ENCODE measurements at regions not wholly inside any gene's neighbourhood (a gene's known extent, or its start where the extent isn't known, plus 50 kb on each side); places are given as distances from the start of the nearest gene placed in this dataset.

- Mint-ChIP-seq H3K9me3 (no peaks in the 10 kb centered on the region), H3K4me3 (no peak overlapping the region), H3K4me1 (ENCODE audit: low read depth) (no peaks in the 10 kb centered on the region), H3K27ac (no peak overlapping the region), H3K27me3 (ENCODE audit: low read depth) (peaks cover 9% of the 10 kb centered on the region), H3K36me3 (ENCODE audit: low read depth) (no peaks in the 10 kb centered on the region)
- intact Hi-C loops (cut with micrococcal nuclease) = no loop called here
- CTCF ChIA-PET = no interaction called here
- DNase-seq = no peak
Observed at GRCh38 chr5:173537228-173537627, 79.2 kb downstream of the BOD1 start.

GRCh38 chr5:173535976-173536639 lies 80.3 kb downstream of the BOD1 start:
- no peaks in the 10 kb centered on the region for H3K4me1 Mint-ChIP-seq (ENCODE audit: low read depth)
- no peak for DNase-seq
- H3K36me3 Mint-ChIP-seq (ENCODE audit: low read depth) = no peaks in the 10 kb centered on the region
- no peak overlapping the region for H3K4me3 Mint-ChIP-seq
- H3K27me3 Mint-ChIP-seq (ENCODE audit: low read depth) = peaks cover 9% of the 10 kb centered on the region
- intact Hi-C loops (cut with micrococcal nuclease) = no loop called here
- no peaks in the 10 kb centered on the region for H3K9me3 Mint-ChIP-seq
- CTCF ChIA-PET = no interaction called here
- H3K27ac Mint-ChIP-seq = no peak overlapping the region

- no peak for DNase-seq
- Mint-ChIP-seq H3K4me3 (no peak overlapping the region), H3K27me3 (ENCODE audit: low read depth) (peaks cover 8% of the 10 kb centered on the region), H3K9me3 (no peaks in the 10 kb centered on the region), H3K4me1 (ENCODE audit: low read depth) (no peaks in the 10 kb centered on the region), H3K27ac (no peak overlapping the region), H3K36me3 (ENCODE audit: low read depth) (no peaks in the 10 kb centered on the region)
- CTCF ChIA-PET = no interaction called here
- intact Hi-C loops (cut with micrococcal nuclease) = no loop called here
Observed at GRCh38 chr5:173535166-173535975, 81.1 kb downstream of the BOD1 start.

- H3K36me3 Mint-ChIP-seq (ENCODE audit: low read depth) = no peaks in the 10 kb centered on the region
- CTCF ChIA-PET = no interaction called here
- no peak overlapping the region for H3K27ac Mint-ChIP-seq
- H3K4me1 Mint-ChIP-seq (ENCODE audit: low read depth) = no peaks in the 10 kb centered on the region
- H3K9me3 Mint-ChIP-seq = no peaks in the 10 kb centered on the region
- DNase-seq = no peak
- peaks cover 8% of the 10 kb centered on the region for H3K27me3 Mint-ChIP-seq (ENCODE audit: low read depth)
- intact Hi-C loops (cut with micrococcal nuclease) = no loop called here
- H3K4me3 Mint-ChIP-seq = no peak overlapping the region
Observed at GRCh38 chr5:173534664-173535063, 81.8 kb downstream of the BOD1 start.

- no peak for DNase-seq
Observed at GRCh38 chr5:173534031-173534430, 82.4 kb downstream of the BOD1 start.

GRCh38 chr5:173532689-173533250 lies 83.7 kb downstream of the BOD1 start:
- no peak for DNase-seq
- intact Hi-C loops (cut with micrococcal nuclease) = no loop called here
- CTCF ChIA-PET = no interaction called here
- Mint-ChIP-seq H3K9me3 (no peaks in the 10 kb centered on the region), H3K27ac (no peak overlapping the region), H3K4me1 (ENCODE audit: low read depth) (no peaks in the 10 kb centered on the region), H3K4me3 (no peak overlapping the region), H3K36me3 (ENCODE audit: low read depth) (no peaks in the 10 kb centered on the region), H3K27me3 (ENCODE audit: low read depth) (peaks cover 8% of the 10 kb centered on the region)

More at GRCh38 chr5:173534031-173534430, 82.4 kb downstream of the BOD1 start:
- intact Hi-C loops (cut with micrococcal nuclease) = no loop called here
- no peaks in the 10 kb centered on the region for H3K4me1 Mint-ChIP-seq (ENCODE audit: low read depth)
- CTCF ChIA-PET = no interaction called here
- H3K9me3 Mint-ChIP-seq = no peaks in the 10 kb centered on the region
- no peak overlapping the region for H3K4me3 Mint-ChIP-seq
- H3K27ac Mint-ChIP-seq = no peak overlapping the region
- no peaks in the 10 kb centered on the region for H3K36me3 Mint-ChIP-seq (ENCODE audit: low read depth)
- peaks cover 8% of the 10 kb centered on the region for H3K27me3 Mint-ChIP-seq (ENCODE audit: low read depth)

- Mint-ChIP-seq H3K36me3 (ENCODE audit: low read depth) (no peaks in the 10 kb centered on the region), H3K9me3 (no peaks in the 10 kb centered on the region), H3K27ac (no peak overlapping the region), H3K27me3 (ENCODE audit: low read depth) (peaks cover 5% of the 10 kb centered on the region), H3K4me1 (ENCODE audit: low read depth) (no peaks in the 10 kb centered on the region), H3K4me3 (no peak overlapping the region)
- no peak for DNase-seq
- CTCF ChIA-PET = no interaction called here
- intact Hi-C loops (cut with micrococcal nuclease) = no loop called here
Observed at GRCh38 chr5:173531863-173532262, 84.6 kb downstream of the BOD1 start.

- H3K4me1 Mint-ChIP-seq (ENCODE audit: low read depth) = no peaks in the 10 kb centered on the region
- no peak for DNase-seq
- CTCF ChIA-PET = no interaction called here
- H3K27ac Mint-ChIP-seq = no peak overlapping the region
- no peaks in the 10 kb centered on the region for H3K9me3 Mint-ChIP-seq
- no peaks in the 10 kb centered on the region for H3K36me3 Mint-ChIP-seq (ENCODE audit: low read depth)
- peaks cover 7% of the 10 kb centered on the region for H3K27me3 Mint-ChIP-seq (ENCODE audit: low read depth)
- H3K4me3 Mint-ChIP-seq = no peak overlapping the region
- intact Hi-C loops (cut with micrococcal nuclease) = no loop called here
Observed at GRCh38 chr5:173530547-173530946, 85.9 kb downstream of the BOD1 start.

GRCh38 chr5:173529861-173530260 lies 86.6 kb downstream of the BOD1 start:
- H3K4me3 Mint-ChIP-seq = no peak overlapping the region
- H3K4me1 Mint-ChIP-seq (ENCODE audit: low read depth) = no peaks in the 10 kb centered on the region
- H3K36me3 Mint-ChIP-seq (ENCODE audit: low read depth) = no peaks in the 10 kb centered on the region
- no peak overlapping the region for H3K27ac Mint-ChIP-seq
- CTCF ChIA-PET = no interaction called here
- intact Hi-C loops (cut with micrococcal nuclease) = no loop called here
- no peaks in the 10 kb centered on the region for H3K9me3 Mint-ChIP-seq
- peaks cover 7% of the 10 kb centered on the region for H3K27me3 Mint-ChIP-seq (ENCODE audit: low read depth)
- DNase-seq = no peak

- Mint-ChIP-seq H3K27ac (no peak overlapping the region), H3K27me3 (ENCODE audit: low read depth) (peaks cover 7% of the 10 kb centered on the region), H3K9me3 (no peaks in the 10 kb centered on the region), H3K4me3 (no peak overlapping the region), H3K4me1 (ENCODE audit: low read depth) (no peaks in the 10 kb centered on the region), H3K36me3 (ENCODE audit: low read depth) (no peaks in the 10 kb centered on the region)
- intact Hi-C loops (cut with micrococcal nuclease) = no loop called here
- CTCF ChIA-PET = no interaction called here
- DNase-seq = no peak
Observed at GRCh38 chr5:173527671-173528070, 88.8 kb downstream of the BOD1 start.

GRCh38 chr5:173524136-173524535 lies 92.3 kb downstream of the BOD1 start:
- intact Hi-C loops (cut with micrococcal nuclease) = no loop called here
- Mint-ChIP-seq H3K36me3 (ENCODE audit: low read depth) (no peaks in the 10 kb centered on the region), H3K27ac (no peak overlapping the region), H3K4me3 (no peak overlapping the region), H3K9me3 (no peaks in the 10 kb centered on the region), H3K4me1 (ENCODE audit: low read depth) (no peaks in the 10 kb centered on the region), H3K27me3 (ENCODE audit: low read depth) (peaks cover 5% of the 10 kb centered on the region)
- CTCF ChIA-PET = no interaction called here
- DNase-seq = no peak

- CTCF ChIA-PET = no interaction called here
- intact Hi-C loops (cut with micrococcal nuclease) = no loop called here
- Mint-ChIP-seq H3K4me3 (no peak overlapping the region), H3K27ac (no peak overlapping the region), H3K9me3 (no peaks in the 10 kb centered on the region), H3K27me3 (ENCODE audit: low read depth) (peaks cover 6% of the 10 kb centered on the region), H3K36me3 (ENCODE audit: low read depth) (no peaks in the 10 kb centered on the region), H3K4me1 (ENCODE audit: low read depth) (no peaks in the 10 kb centered on the region)
- DNase-seq = no peak
Observed at GRCh38 chr5:173523388-173523787, 93.1 kb downstream of the BOD1 start.

- CTCF ChIA-PET = no interaction called here
- peaks cover 10% of the 10 kb centered on the region for H3K27me3 Mint-ChIP-seq (ENCODE audit: low read depth)
- no peak for DNase-seq
Observed at GRCh38 chr5:173522518-173522917, 93.9 kb downstream of the BOD1 start.

More at GRCh38 chr5:173522518-173522917, 93.9 kb downstream of the BOD1 start:
- H3K4me1 Mint-ChIP-seq (ENCODE audit: low read depth) = no peaks in the 10 kb centered on the region
- no peak overlapping the region for H3K27ac Mint-ChIP-seq
- H3K9me3 Mint-ChIP-seq = no peaks in the 10 kb centered on the region
- intact Hi-C loops (cut with micrococcal nuclease) = no loop called here
- no peaks in the 10 kb centered on the region for H3K36me3 Mint-ChIP-seq (ENCODE audit: low read depth)
- H3K4me3 Mint-ChIP-seq = no peak overlapping the region
